Lung (tissue), 11 donors: ENCODE measurements at regions not wholly inside any gene's neighbourhood (a gene's known extent, or its start where the extent isn't known, plus 50 kb on each side); places are given as distances from the start of the nearest gene placed in this dataset.

Experiments
- ATAC-seq: fragments of 200-7000 bp; cut with Tn5 transposase; one replicate; pipeline ENCODE4 v1.9.1; 2020; ENCODE audit warnings: moderate number of reproducible peaks; ENCODE audit not compliant: insufficient read depth, low FRiP score
- DNase-seq, 3 donors: peaks; one replicate each; pipeline ENCODE4 v3.0.0-alpha.2; 2013 to 2017
- H3K27ac ChIP-seq, 2 donors: one replicate each; pipeline ENCODE4 v1.5.1; 2013; ENCODE audit warnings: mild to moderate bottlenecking in 2 of 2, moderate library complexity in 2 of 2, control low read depth in 1 of 2, inconsistent platforms in 1 of 2, low read depth in 1 of 2, low read length in 1 of 2
- H3K27me3 ChIP-seq, 3 donors: one replicate each; pipeline ENCODE4 v1.5.1; 2013; ENCODE audit warnings: low read length in 2 of 3; ENCODE audit not compliant: control insufficient read depth in 3 of 3, insufficient read depth in 3 of 3
- H3K36me3 ChIP-seq, 4 donors: one replicate each; pipeline ENCODE4 v1.5.1; 2013; ENCODE audit warnings: low read length in 4 of 4, mild to moderate bottlenecking in 1 of 4, moderate library complexity in 1 of 4; ENCODE audit not compliant: control insufficient read depth in 4 of 4, insufficient read depth in 4 of 4
- H3K4me1 ChIP-seq, 5 donors: one replicate each; pipeline ENCODE4 v1.5.1; 2013; ENCODE audit warnings: low read length in 5 of 5, mild to moderate bottlenecking in 2 of 5, moderate library complexity in 1 of 5; ENCODE audit not compliant: control insufficient read depth in 5 of 5, insufficient read depth in 5 of 5
- H3K4me3 ChIP-seq: one replicate; pipeline ENCODE4 v1.5.1; 2013; ENCODE audit warnings: mild to moderate bottlenecking, control low read depth, moderate library complexity
- H3K9ac ChIP-seq, 2 donors: one replicate each; pipeline ENCODE4 v1.5.1; 2013; ENCODE audit warnings: low read length in 2 of 2, control low read depth in 1 of 2; ENCODE audit not compliant: insufficient read depth in 1 of 2
- H3K9me3 ChIP-seq, 4 donors: one replicate each; pipeline ENCODE4 v1.5.1; 2013; ENCODE audit warnings: low read length in 3 of 4, mild to moderate bottlenecking in 1 of 4, moderate library complexity in 1 of 4; ENCODE audit not compliant: control insufficient read depth in 4 of 4, insufficient read depth in 3 of 4
- WGBS, 2 donors: extraction: QIAGEN DNeasy Blood & Tissue Kit; methylation state at CpG; one replicate each; pipeline ENCODE4 v1.1.7; 2013; 5-methylcytosine and 5-hydroxymethylcytosine counted together
- TF ChIP-seq, protein P1 (sequence below): IDR thresholded peaks from 2 replicates; pipeline ENCODE4 v1.5.1; 2012; ENCODE audit warnings: mild to moderate bottlenecking; ENCODE audit errors: control extremely low read depth, extremely low read depth
- donor health status: control.
- donor health status: control.
- donor health status: Bipolar disorder and iron deficiency.
- donor health status: healthy.
- donor health status: DM: yes; HTN: yes; CAD: no.

DNA sequence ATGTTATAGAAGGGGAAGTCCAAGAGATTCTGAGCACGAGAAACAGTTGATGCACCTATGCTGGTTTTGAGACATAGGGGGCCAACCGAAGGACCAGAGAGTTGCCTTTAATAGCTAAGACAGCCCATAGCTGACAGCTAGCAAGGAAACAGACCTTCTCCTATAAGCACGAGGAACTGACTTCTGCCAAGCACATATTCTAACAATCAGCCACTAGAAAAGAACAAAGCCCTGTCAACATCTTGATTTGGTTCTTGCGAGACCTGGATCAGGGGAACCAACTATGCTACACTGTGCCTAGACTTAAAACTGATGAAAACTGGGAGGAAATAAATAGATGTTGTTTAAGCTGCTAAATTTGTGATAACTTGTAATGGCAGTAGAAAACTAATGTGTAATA is 785.6 kb downstream of the TMTC2 start:
- 79 to 80% methylated on average over 4 of the region's 4 CpGs for WGBS, 2 donors
- peaks cover 0 to 2% (median 0%) of the 10 kb centered on the region in 3 donors for H3K27me3 ChIP-seq
- H3K4me3 ChIP-seq, result no peak overlapping the region
- no peak for ATAC-seq
- H3K9me3 ChIP-seq, result no peaks in the 10 kb centered on the region
- DNase-seq, result no peak
- H3K9ac ChIP-seq, result no peak overlapping the region
- no peaks in the 10 kb centered on the region for H3K36me3 ChIP-seq
- TF ChIP-seq, protein P1, sequence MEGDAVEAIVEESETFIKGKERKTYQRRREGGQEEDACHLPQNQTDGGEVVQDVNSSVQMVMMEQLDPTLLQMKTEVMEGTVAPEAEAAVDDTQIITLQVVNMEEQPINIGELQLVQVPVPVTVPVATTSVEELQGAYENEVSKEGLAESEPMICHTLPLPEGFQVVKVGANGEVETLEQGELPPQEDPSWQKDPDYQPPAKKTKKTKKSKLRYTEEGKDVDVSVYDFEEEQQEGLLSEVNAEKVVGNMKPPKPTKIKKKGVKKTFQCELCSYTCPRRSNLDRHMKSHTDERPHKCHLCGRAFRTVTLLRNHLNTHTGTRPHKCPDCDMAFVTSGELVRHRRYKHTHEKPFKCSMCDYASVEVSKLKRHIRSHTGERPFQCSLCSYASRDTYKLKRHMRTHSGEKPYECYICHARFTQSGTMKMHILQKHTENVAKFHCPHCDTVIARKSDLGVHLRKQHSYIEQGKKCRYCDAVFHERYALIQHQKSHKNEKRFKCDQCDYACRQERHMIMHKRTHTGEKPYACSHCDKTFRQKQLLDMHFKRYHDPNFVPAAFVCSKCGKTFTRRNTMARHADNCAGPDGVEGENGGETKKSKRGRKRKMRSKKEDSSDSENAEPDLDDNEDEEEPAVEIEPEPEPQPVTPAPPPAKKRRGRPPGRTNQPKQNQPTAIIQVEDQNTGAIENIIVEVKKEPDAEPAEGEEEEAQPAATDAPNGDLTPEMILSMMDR, result no peak
- H3K4me1 ChIP-seq, result peaks cover 0 to 2% (median 0%) of the 10 kb centered on the region in 5 donors
- peak overlapping the region in 1 of 2 donors; percentile 1 for H3K27ac ChIP-seq

DNA sequence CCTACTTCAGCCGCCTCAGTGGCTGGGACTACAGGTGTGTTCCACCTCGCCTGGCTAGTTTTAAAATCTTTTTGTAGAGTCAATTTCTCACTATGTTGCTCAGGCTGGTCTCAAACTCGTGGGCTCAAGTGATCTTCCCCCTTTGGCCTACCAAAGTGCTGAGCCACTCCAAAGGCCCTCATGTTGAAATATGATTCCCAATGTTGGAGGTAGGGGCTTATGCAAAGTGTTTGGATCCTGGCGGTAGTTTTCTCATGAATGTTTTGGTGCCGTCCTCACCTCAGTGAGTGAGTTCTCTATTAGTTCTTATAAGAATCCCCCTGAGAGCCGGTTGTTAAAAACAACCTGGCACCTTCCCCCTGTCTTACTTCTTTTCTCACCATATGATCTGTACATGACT is 784.6 kb downstream of the TMTC2 start:
- H3K4me1 ChIP-seq, result peaks cover 0 to 2% (median 0%) of the 10 kb centered on the region in 5 donors
- H3K9ac ChIP-seq, result no peak overlapping the region
- 74 to 79% methylated on average over 6 of the region's 6 CpGs for WGBS, 2 donors
- no peaks in the 10 kb centered on the region for H3K9me3 ChIP-seq
- H3K27me3 ChIP-seq, result peaks cover 0 to 2% (median 0%) of the 10 kb centered on the region in 3 donors
- ATAC-seq (no peak), DNase-seq (no peak)
- TF ChIP-seq, protein P1, result no peak
- H3K36me3 ChIP-seq, result no peaks in the 10 kb centered on the region
- peak overlapping the region in 1 of 2 donors; percentile 57 for H3K27ac ChIP-seq
- no peak overlapping the region for H3K4me3 ChIP-seq

DNA sequence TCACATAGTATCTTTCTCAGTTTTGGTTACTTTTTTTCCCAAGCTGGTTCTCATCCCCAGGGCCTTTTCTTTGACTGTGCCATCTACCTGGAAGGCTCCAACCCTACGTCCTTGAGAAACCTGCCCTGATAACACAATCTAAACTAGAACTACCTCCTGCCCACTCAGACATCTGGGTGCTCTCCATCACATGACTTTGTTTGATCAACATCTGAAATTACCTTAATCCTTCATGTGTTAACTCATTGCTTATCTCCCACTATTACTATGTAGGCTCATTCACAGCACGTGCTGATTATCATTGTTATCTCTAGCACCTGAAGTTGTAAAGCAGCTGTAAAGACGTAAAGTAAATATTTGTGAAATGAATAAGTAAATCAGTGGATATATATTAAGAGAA is 784.0 kb downstream of the TMTC2 start:
- H3K27ac ChIP-seq, result no peak overlapping the region
- 56 to 60% methylated on average over 3 of the region's 3 CpGs for WGBS, 2 donors
- H3K4me3 ChIP-seq, result no peak overlapping the region
- H3K9me3 ChIP-seq, result no peaks in the 10 kb centered on the region
- H3K4me1 ChIP-seq, result peaks cover 0 to 2% (median 0%) of the 10 kb centered on the region in 5 donors
- DNase-seq (peak in 1 of 3 donors; percentile 10), ATAC-seq (no peak)
- TF ChIP-seq, protein P1, result no peak
- no peak overlapping the region for H3K9ac ChIP-seq
- no peaks in the 10 kb centered on the region for H3K36me3 ChIP-seq
- H3K27me3 ChIP-seq, result peaks cover 0 to 2% (median 0%) of the 10 kb centered on the region in 3 donors
